Nephron progenitor cell (in vitro differentiated cells): ENCODE measurements at regions not wholly inside any gene's neighbourhood (a gene's known extent, or its start where the extent isn't known, plus 50 kb on each side); places are given as distances from the start of the nearest gene placed in this dataset.
A peak's percentile ranks its signal among the peaks of the same experiment; 100 is the strongest.
"Not testable (repeated sequence)": the region's sequence is repeated elsewhere in the genome, so short reads cannot be mapped to it uniquely, and the experiment has no call there.

Experiments used
- DNase-seq: peaks from one replicate; pipeline ENCODE4 v3.0.0; 2021
- H3K27ac Mint-ChIP-seq: 2 replicates; pipeline ENCODE4 v1.8.0; 2021; ENCODE audit warnings: mild to moderate bottlenecking, moderate library complexity, mixed read lengths
- H3K27me3 Mint-ChIP-seq: 2 replicates; pipeline ENCODE4 v1.8.0; 2021; ENCODE audit warnings: mild to moderate bottlenecking, low read depth, mixed read lengths; ENCODE audit not compliant: poor library complexity
- H3K36me3 Mint-ChIP-seq: 2 replicates; pipeline ENCODE4 v1.8.0; 2021; ENCODE audit warnings: low read depth, mixed read lengths
- H3K4me1 Mint-ChIP-seq: 2 replicates; pipeline ENCODE4 v1.8.0; 2021; ENCODE audit warnings: mixed read lengths
- H3K4me3 Mint-ChIP-seq: 2 replicates; pipeline ENCODE4 v1.8.0; 2021; ENCODE audit warnings: mild to moderate bottlenecking, moderate library complexity, mixed read lengths
- H3K9me3 Mint-ChIP-seq: 2 replicates; pipeline ENCODE4 v1.8.0; 2021; ENCODE audit warnings: mild to moderate bottlenecking, moderate library complexity, mixed read lengths
- TF ChIP-seq, protein P1 (sequence below): fragments of 200-600 bp; sonication (generic); IDR thresholded peaks from 2 replicates; pipeline ENCODE4 v1.5.0; 2021; ENCODE audit warnings: antibody characterized with exemption

- DNase-seq, result no peak
- no peak overlapping the region for H3K4me3 Mint-ChIP-seq
- no peak overlapping the region for H3K27ac Mint-ChIP-seq
- H3K36me3 Mint-ChIP-seq, result no peaks in the 10 kb centered on the region
- peaks cover 35% of the 10 kb centered on the region for H3K4me1 Mint-ChIP-seq
- TF ChIP-seq, protein P1, sequence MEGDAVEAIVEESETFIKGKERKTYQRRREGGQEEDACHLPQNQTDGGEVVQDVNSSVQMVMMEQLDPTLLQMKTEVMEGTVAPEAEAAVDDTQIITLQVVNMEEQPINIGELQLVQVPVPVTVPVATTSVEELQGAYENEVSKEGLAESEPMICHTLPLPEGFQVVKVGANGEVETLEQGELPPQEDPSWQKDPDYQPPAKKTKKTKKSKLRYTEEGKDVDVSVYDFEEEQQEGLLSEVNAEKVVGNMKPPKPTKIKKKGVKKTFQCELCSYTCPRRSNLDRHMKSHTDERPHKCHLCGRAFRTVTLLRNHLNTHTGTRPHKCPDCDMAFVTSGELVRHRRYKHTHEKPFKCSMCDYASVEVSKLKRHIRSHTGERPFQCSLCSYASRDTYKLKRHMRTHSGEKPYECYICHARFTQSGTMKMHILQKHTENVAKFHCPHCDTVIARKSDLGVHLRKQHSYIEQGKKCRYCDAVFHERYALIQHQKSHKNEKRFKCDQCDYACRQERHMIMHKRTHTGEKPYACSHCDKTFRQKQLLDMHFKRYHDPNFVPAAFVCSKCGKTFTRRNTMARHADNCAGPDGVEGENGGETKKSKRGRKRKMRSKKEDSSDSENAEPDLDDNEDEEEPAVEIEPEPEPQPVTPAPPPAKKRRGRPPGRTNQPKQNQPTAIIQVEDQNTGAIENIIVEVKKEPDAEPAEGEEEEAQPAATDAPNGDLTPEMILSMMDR, result no peak
- H3K27me3 Mint-ChIP-seq, result no peaks in the 10 kb centered on the region
- H3K9me3 Mint-ChIP-seq, result no peaks in the 10 kb centered on the region
Measured at GRCh38 chr5:163913548-163913947, 408.1 kb downstream of the MAT2B start.

DNA sequence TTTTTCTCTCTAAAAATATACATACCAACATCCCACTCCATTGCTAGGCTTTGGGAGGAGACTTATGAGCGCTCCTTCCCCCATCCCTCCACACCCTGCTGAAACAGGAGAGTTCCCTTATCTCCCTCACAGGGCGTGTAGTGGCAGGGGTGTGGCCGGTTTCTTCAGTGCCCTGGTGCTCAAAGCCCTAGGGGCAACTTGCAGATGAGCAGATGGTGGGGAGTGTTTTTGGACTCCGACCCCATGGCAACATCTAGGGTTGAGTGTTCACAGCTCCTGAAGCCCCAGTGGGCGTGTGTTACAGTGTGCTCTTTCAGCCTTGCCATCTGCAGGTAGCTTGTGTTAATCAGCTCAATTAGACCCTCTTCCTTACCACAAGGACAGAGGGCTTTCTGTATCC is 409.5 kb downstream of the MAT2B start:
- H3K36me3 Mint-ChIP-seq, result no peaks in the 10 kb centered on the region
- TF ChIP-seq, protein P1, result no peak
- no peak overlapping the region for H3K27ac Mint-ChIP-seq
- H3K9me3 Mint-ChIP-seq, result peaks cover 9% of the 10 kb centered on the region
- H3K27me3 Mint-ChIP-seq, result no peaks in the 10 kb centered on the region
- DNase-seq, result no peak
- H3K4me1 Mint-ChIP-seq, result peaks cover 35% of the 10 kb centered on the region
- H3K4me3 Mint-ChIP-seq, result no peak overlapping the region

GRCh38 chr5:163915481-163915961 is 410.1 kb downstream of the MAT2B start:
- H3K9me3 Mint-ChIP-seq, result peaks cover 12% of the 10 kb centered on the region
- no peaks in the 10 kb centered on the region for H3K27me3 Mint-ChIP-seq
- DNase-seq, result peak; percentile 3
- H3K4me3 Mint-ChIP-seq, result peak overlapping the region; percentile 18
- no peaks in the 10 kb centered on the region for H3K36me3 Mint-ChIP-seq
- TF ChIP-seq, protein P1, result no peak
- H3K27ac Mint-ChIP-seq, result peak overlapping the region; percentile 83
- H3K4me1 Mint-ChIP-seq, result peaks cover 35% of the 10 kb centered on the region

- Mint-ChIP-seq H3K27me3 (no peaks in the 10 kb centered on the region), H3K36me3 (no peaks in the 10 kb centered on the region), H3K4me1 (peaks cover 35% of the 10 kb centered on the region), H3K27ac (peak overlapping the region; percentile 83), H3K4me3 (no peak overlapping the region), H3K9me3 (peaks cover 20% of the 10 kb centered on the region)
- TF ChIP-seq, protein P1, result no peak
- no peak for DNase-seq
Measured at GRCh38 chr5:163916376-163916775, 411.0 kb downstream of the MAT2B start.

- Mint-ChIP-seq H3K4me1 (peaks cover 35% of the 10 kb centered on the region), H3K27me3 (no peaks in the 10 kb centered on the region), H3K36me3 (no peaks in the 10 kb centered on the region), H3K27ac (no peak overlapping the region), H3K4me3 (no peak overlapping the region), H3K9me3 (peaks cover 21% of the 10 kb centered on the region)
- TF ChIP-seq, protein P1, result no peak
- DNase-seq, result no peak
Measured at GRCh38 chr5:163916861-163917260, 411.4 kb downstream of the MAT2B start.

DNA sequence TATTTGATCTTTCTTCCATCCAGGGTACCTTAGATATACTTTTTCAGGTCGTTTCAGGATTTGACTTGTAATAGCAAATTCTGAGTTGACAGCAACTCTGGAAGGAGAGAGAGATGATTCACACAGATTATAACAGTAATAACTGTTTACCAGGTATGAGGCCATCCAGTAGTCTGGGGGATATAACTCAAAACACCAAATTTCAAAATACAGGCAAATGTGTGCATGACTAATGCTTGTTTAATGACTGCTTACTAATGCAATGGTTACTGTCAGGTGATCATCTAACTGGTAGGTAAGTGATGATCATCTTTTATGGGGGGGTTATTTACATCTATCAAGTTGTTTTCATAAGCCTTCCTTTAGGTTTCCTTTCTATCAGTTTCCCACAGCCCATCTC is 412.3 kb downstream of the MAT2B start:
- no peaks in the 10 kb centered on the region for H3K36me3 Mint-ChIP-seq
- H3K4me1 Mint-ChIP-seq, result peaks cover 35% of the 10 kb centered on the region
- peaks cover 21% of the 10 kb centered on the region for H3K9me3 Mint-ChIP-seq

DNA sequence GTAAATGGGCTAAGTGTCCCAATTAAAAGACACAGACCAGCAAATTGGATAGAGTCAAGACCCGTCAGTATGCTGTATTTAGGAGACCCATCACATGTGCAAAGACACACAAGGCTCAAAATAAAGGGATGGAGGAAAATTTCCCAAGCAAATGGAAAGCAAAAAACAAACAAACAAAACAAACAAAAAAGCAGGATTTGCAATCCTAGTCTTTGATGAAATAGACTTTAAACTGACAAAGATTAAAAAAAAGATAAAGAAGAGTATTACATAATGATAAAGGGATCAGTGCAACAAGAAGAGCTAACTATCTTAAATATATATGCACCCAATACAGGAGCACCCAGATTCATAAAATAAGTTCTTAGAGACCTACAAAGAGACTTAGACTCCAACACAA is 429.6 kb downstream of the MAT2B start:
- DNase-seq, result not testable (repeated sequence)

More for the DNA sequence above, 412.3 kb downstream of the MAT2B start:
- Mint-ChIP-seq H3K27me3 (no peaks in the 10 kb centered on the region), H3K4me3 (no peak overlapping the region), H3K27ac (no peak overlapping the region)
- DNase-seq, result no peak
- TF ChIP-seq, protein P1, result no peak

More for the DNA sequence above, 429.6 kb downstream of the MAT2B start:
- not testable (repeated sequence) for H3K27me3 Mint-ChIP-seq, H3K27ac Mint-ChIP-seq, H3K4me3 Mint-ChIP-seq, H3K36me3 Mint-ChIP-seq, H3K4me1 Mint-ChIP-seq
- H3K9me3 Mint-ChIP-seq, result peaks cover 47% of the 10 kb centered on the region
